Loucy (cell line): ENCODE measurements at regions not wholly inside any gene's neighbourhood (a gene's known extent, or its start where the extent isn't known, plus 50 kb on each side); places are given as distances from the start of the nearest gene placed in this dataset.

Source experiments
- H2AFZ ChIP-seq: fragments of 200-600 bp; sonication (generic); 2 replicates; pipeline ENCODE4 v1.6.0; 2016; ENCODE audit warnings: antibody characterized with exemption, mild to moderate bottlenecking, low read length, moderate library complexity
- H3F3A ChIP-seq: fragments of 200-600 bp; 2 replicates; pipeline ENCODE4 v1.6.0; 2016; ENCODE audit warnings: antibody characterized with exemption, low read depth, mild to moderate bottlenecking
- H3K27me3 ChIP-seq: fragments of 200-600 bp; sonication (generic); 2 replicates; pipeline ENCODE4 v1.6.1; 2014; ENCODE audit warnings: low read length, mild to moderate bottlenecking; ENCODE audit not compliant: insufficient read depth, poor library complexity, severe bottlenecking
- H3K36me3 ChIP-seq: fragments of 200-600 bp; sonication (generic); 2 replicates; pipeline ENCODE4 v1.6.1; 2016; ENCODE audit warnings: low read length; ENCODE audit not compliant: insufficient read depth
- H3K4me1 ChIP-seq: fragments of 200-600 bp; sonication (generic); 2 replicates; pipeline ENCODE4 v1.5.1; 2014; ENCODE audit warnings: low read length, mild to moderate bottlenecking; ENCODE audit not compliant: insufficient read depth, poor library complexity, severe bottlenecking
- H3K4me2 ChIP-seq: fragments of 200-600 bp; sonication (generic); 2 replicates; pipeline ENCODE4 v1.6.0; 2014; ENCODE audit warnings: antibody characterized with exemption, low read length, low read depth, mild to moderate bottlenecking; ENCODE audit not compliant: poor library complexity, severe bottlenecking
- H3K4me3 ChIP-seq: fragments of 200-600 bp; sonication (generic); 2 replicates; pipeline ENCODE4 v1.5.1; 2014; ENCODE audit warnings: low read length, mild to moderate bottlenecking, mixed read lengths; ENCODE audit not compliant: poor library complexity, severe bottlenecking
- H3K79me2 ChIP-seq: fragments of 200-600 bp; sonication (generic); 2 replicates; pipeline ENCODE4 v1.6.1; 2014; ENCODE audit warnings: low read length; ENCODE audit not compliant: insufficient read depth
- H3K9ac ChIP-seq: fragments of 200-600 bp; sonication (generic); 2 replicates; pipeline ENCODE4 v1.6.0; 2014; ENCODE audit warnings: mild to moderate bottlenecking, low read depth, low read length, moderate library complexity; ENCODE audit not compliant: poor library complexity, severe bottlenecking
- H3K9me2 ChIP-seq: fragments of 200-600 bp; sonication (generic); replicated peaks from 2 replicates; pipeline ENCODE4 v1.6.1; 2016; ENCODE audit warnings: low read depth, low read length, mixed read lengths
- H3K9me3 ChIP-seq: fragments of 200-600 bp; sonication (generic); 2 replicates; pipeline ENCODE4 v1.6.1; 2014; ENCODE audit warnings: mild to moderate bottlenecking, antibody characterized with exemption, low read length, low read depth; ENCODE audit not compliant: insufficient read depth
- H4K20me1 ChIP-seq: fragments of 200-600 bp; sonication (generic); 2 replicates; pipeline ENCODE4 v1.6.0; 2014; ENCODE audit warnings: antibody characterized with exemption, low read length, mild to moderate bottlenecking; ENCODE audit not compliant: insufficient read depth, poor library complexity, severe bottlenecking
- EZH2phosphoT487 ChIP-seq: fragments of 200-600 bp; IDR thresholded peaks from 2 replicates; pipeline ENCODE4 v1.6.1; 2018; ENCODE audit warnings: antibody characterized with exemption, mild to moderate bottlenecking, moderate library complexity, borderline replicate concordance
- TF ChIP-seq, protein P1 (sequence below): fragments of 200-600 bp; sonication (generic); conservative IDR thresholded peaks from 2 replicates; pipeline ENCODE4 v1.5.1; 2014; ENCODE audit warnings: mild to moderate bottlenecking, antibody characterized with exemption, low read length

DNA sequence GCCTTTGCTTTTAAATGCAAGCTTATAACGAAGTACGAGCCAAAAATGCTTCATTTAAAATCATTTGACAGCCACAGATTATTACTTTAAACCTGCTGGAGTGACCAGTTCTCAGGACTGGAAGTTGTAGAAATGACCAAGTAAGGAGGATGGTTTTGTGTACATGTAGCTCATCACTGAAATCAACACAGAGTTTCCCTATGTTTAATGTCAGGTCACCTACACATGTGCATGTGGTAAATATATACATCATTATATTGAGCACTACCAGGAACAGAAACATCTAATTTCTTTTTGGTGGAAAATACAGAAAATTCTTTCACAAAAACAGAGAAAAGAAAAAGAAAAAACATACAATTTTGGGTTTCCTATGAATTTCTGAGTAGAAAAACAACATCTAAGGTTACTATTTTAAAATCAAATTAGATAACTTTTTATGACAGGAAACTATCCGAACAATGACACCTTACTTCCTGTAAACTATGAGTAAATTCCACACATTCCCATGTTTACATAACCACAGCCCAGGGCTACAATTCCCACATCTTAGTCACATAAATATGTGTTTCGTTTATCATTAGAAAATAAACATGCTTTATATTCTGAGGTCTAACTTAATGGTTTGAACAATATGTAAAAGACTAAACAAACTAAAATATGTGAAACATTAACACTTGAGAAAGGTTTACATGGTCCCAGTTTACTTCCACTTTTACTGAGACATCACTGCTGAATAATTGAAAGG lies 73.6 kb downstream of the ZNF281 start:
- H2AFZ ChIP-seq, result no peak overlapping the region
- H3K79me2 ChIP-seq, result no peaks in the 10 kb centered on the region
- H3K9me3 ChIP-seq, result no peaks in the 10 kb centered on the region
- no peaks in the 10 kb centered on the region for H3K9me2 ChIP-seq
- peaks cover 8% of the 10 kb centered on the region for H3K4me1 ChIP-seq
- no peaks in the 10 kb centered on the region for H3K27me3 ChIP-seq
- H4K20me1 ChIP-seq, result no peaks in the 10 kb centered on the region
- no peak overlapping the region for H3K9ac ChIP-seq
- no peak overlapping the region for H3K4me2 ChIP-seq
- H3K4me3 ChIP-seq, result no peak overlapping the region
- TF ChIP-seq, protein P1, sequence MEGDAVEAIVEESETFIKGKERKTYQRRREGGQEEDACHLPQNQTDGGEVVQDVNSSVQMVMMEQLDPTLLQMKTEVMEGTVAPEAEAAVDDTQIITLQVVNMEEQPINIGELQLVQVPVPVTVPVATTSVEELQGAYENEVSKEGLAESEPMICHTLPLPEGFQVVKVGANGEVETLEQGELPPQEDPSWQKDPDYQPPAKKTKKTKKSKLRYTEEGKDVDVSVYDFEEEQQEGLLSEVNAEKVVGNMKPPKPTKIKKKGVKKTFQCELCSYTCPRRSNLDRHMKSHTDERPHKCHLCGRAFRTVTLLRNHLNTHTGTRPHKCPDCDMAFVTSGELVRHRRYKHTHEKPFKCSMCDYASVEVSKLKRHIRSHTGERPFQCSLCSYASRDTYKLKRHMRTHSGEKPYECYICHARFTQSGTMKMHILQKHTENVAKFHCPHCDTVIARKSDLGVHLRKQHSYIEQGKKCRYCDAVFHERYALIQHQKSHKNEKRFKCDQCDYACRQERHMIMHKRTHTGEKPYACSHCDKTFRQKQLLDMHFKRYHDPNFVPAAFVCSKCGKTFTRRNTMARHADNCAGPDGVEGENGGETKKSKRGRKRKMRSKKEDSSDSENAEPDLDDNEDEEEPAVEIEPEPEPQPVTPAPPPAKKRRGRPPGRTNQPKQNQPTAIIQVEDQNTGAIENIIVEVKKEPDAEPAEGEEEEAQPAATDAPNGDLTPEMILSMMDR, result no peak
- TF ChIP-seq EZH2phosphoT487, result no peak
- no peaks in the 10 kb centered on the region for H3K36me3 ChIP-seq
- H3F3A ChIP-seq, result no peaks in the 10 kb centered on the region

DNA sequence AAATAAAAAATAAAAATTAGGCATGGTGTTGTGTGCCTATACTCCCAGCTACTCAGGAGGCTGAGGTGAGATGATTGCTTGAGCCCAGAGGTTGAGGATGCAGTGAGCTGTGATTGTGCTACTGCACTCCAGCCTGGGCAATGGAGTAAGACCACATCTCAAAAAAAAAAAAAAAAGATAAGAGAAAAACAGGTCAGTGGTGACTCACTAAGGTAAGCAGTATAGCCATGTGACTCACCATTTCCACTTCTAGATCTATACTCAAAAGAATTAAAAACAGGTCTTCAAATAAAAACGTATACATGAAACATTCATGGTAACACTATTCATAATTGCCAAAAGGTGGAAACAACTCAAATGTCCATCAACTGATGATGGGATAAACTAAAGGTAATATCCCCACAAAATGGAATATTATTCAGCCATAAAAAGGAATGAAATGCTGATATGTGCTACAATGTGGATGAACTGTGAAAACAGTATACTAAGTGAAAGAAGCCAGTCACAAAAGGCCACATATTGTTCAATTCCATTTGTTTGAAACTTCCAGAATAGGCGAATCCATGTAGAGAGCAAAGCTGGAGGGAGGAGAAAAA lies 75.1 kb downstream of the ZNF281 start:
- no peak overlapping the region for H3K4me3 ChIP-seq
- H2AFZ ChIP-seq, result no peak overlapping the region
- H3K27me3 ChIP-seq, result no peaks in the 10 kb centered on the region
- H3K9me2 ChIP-seq, result no peaks in the 10 kb centered on the region
- no peaks in the 10 kb centered on the region for H3K9me3 ChIP-seq
- H3F3A ChIP-seq, result no peaks in the 10 kb centered on the region
- TF ChIP-seq, protein P1, result no peak
- no peak for TF ChIP-seq EZH2phosphoT487
- no peak overlapping the region for H3K4me2 ChIP-seq
- H4K20me1 ChIP-seq, result no peaks in the 10 kb centered on the region
- no peak overlapping the region for H3K9ac ChIP-seq
- no peaks in the 10 kb centered on the region for H3K79me2 ChIP-seq
- peaks cover 4% of the 10 kb centered on the region for H3K4me1 ChIP-seq
- no peaks in the 10 kb centered on the region for H3K36me3 ChIP-seq

DNA sequence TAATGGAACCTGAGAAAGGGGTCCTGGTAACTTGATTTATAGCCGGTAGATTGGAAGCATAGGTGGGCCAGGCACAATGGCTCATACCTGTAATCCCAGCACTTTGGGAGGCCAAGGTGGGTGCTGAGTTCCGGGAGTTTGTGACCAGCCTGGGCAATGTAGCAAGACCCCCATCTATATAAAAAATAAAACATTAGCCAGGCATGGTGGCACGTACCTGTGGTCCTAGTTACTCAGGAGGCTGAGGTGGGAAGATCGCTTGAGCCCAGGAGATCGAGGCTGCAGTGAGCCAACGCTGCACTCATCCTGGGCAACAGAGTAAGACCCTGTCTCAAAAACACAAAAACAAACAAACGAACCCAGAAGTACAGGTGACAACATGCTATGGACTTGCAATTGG lies 76.5 kb downstream of the ZNF281 start:
- no peaks in the 10 kb centered on the region for H3K27me3 ChIP-seq
- no peak overlapping the region for H3K4me2 ChIP-seq
- H3F3A ChIP-seq, result no peaks in the 10 kb centered on the region
- no peak for TF ChIP-seq EZH2phosphoT487
- TF ChIP-seq, protein P1, result no peak
- H3K36me3 ChIP-seq, result no peaks in the 10 kb centered on the region
- no peak overlapping the region for H3K9ac ChIP-seq
- H3K4me3 ChIP-seq, result no peak overlapping the region
- no peak overlapping the region for H2AFZ ChIP-seq
- H3K9me2 ChIP-seq, result no peaks in the 10 kb centered on the region
- peaks cover 4% of the 10 kb centered on the region for H3K4me1 ChIP-seq
- no peaks in the 10 kb centered on the region for H3K9me3 ChIP-seq
- H3K79me2 ChIP-seq, result no peaks in the 10 kb centered on the region
- no peaks in the 10 kb centered on the region for H4K20me1 ChIP-seq
